Activated CD4-positive, alpha-beta T cell treated with anti-CD3 and anti-CD28 coated beads, Interleukin-2, amount 10 ng/mL, durations not matched to agents 24 days and 14 days (primary cell): ENCODE measurements at regions not wholly inside any gene's neighbourhood (a gene's known extent, or its start where the extent isn't known, plus 50 kb on each side); places are given as distances from the start of the nearest gene placed in this dataset.

Experiments used
- DNase-seq: peaks from one replicate; pipeline ENCODE4 v3.0.0; 2022
- H3K27ac Mint-ChIP-seq: one replicate; pipeline ENCODE4 v1.8.0; 2022; ENCODE audit warnings: mild to moderate bottlenecking, mixed read lengths
- H3K27me3 Mint-ChIP-seq: one replicate; pipeline ENCODE4 v1.8.0; 2022; ENCODE audit warnings: mixed read lengths
- H3K36me3 Mint-ChIP-seq: one replicate; pipeline ENCODE4 v1.8.0; 2022; ENCODE audit warnings: low read depth, mild to moderate bottlenecking, mixed read lengths
- H3K4me1 Mint-ChIP-seq: one replicate; pipeline ENCODE4 v1.8.0; 2021; ENCODE audit warnings: mixed read lengths
- H3K4me3 Mint-ChIP-seq: one replicate; pipeline ENCODE4 v1.8.0; 2022; ENCODE audit warnings: mild to moderate bottlenecking, moderate library complexity, mixed read lengths
- H3K9me3 Mint-ChIP-seq: one replicate; pipeline ENCODE4 v1.8.0; 2021; ENCODE audit warnings: mixed read lengths
- intact Hi-C: fragments of 100-400 bp; cut with micrococcal nuclease; formaldehyde crosslinking; loops from one replicate; pipeline ENCODE4 v1.15.1; 2023

DNA sequence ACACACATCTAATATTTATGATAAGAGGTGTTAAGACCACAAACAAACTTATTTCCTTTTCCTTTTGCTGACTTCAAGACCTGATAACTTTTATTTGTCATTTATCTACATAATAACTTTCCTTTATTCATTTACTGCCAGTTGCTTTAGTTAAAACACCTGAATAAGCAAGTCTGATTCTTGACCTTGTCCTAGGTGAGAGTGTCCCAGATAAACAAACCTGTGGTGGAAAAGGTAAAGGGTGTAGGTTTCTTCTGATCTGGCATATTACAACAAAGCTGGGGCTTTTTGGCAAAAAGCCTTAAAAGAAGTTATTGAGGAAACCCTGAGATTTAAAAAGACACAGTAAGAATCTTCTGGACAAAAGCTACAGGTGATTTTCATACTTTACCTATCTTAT, 191.5 kb downstream of the ZBBX start:
- no peaks in the 10 kb centered on the region for H3K36me3 Mint-ChIP-seq

DNA sequence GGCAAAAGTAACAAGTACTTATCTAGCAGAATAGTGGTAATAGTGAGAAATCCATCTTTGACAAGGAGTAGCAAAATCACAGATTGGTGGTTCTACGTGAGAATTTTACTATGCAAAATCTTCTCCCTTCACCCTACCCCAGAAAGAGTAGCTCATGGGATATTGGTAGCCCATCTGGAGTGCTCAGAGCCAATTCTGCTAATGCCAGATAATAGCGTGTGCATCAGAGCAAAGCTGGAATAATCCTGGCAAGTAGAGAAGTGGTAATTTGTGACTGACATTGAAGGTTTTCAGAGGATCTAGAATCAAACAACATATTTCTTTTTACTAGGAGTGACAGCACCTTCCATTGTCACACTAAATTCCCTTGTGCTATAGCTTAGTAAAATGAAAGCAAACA, 192.9 kb downstream of the ZBBX start:
- Mint-ChIP-seq H3K4me3 (no peak overlapping the region), H3K36me3 (no peaks in the 10 kb centered on the region), H3K27me3 (no peaks in the 10 kb centered on the region), H3K9me3 (no peaks in the 10 kb centered on the region), H3K27ac (no peak overlapping the region), H3K4me1 (no peaks in the 10 kb centered on the region)
- DNase-seq, result no peak
- intact Hi-C loops, result no loop called here

More for the DNA sequence above, 191.5 kb downstream of the ZBBX start:
- no peaks in the 10 kb centered on the region for H3K27me3 Mint-ChIP-seq
- peaks cover 4% of the 10 kb centered on the region for H3K9me3 Mint-ChIP-seq
- intact Hi-C loops, result no loop called here
- no peaks in the 10 kb centered on the region for H3K4me1 Mint-ChIP-seq
- no peak overlapping the region for H3K4me3 Mint-ChIP-seq
- DNase-seq, result no peak
- no peak overlapping the region for H3K27ac Mint-ChIP-seq

DNA sequence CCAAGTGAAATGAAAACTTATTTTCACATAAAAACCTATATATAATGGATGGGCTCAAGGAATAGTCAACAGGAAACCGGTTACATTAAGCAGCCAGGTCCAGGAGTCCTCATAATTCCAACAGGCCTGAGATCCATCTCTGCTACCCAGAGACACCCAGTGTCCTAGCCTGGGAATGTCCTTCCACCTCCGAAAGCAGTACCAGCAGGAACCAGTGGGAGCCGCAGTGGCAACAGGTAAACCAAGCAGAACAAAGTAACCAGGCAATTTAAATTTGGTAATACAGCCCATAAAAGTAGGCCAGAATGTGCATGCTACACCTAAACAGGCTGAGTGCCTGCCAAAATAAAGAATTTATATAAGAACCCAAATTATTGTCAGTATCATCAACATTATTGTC, 195.6 kb downstream of the ZBBX start:
- Mint-ChIP-seq H3K9me3 (no peaks in the 10 kb centered on the region), H3K36me3 (no peaks in the 10 kb centered on the region), H3K4me3 (no peak overlapping the region), H3K27ac (no peak overlapping the region), H3K27me3 (no peaks in the 10 kb centered on the region), H3K4me1 (no peaks in the 10 kb centered on the region)
- intact Hi-C loops, result no loop called here
- no peak for DNase-seq

DNA sequence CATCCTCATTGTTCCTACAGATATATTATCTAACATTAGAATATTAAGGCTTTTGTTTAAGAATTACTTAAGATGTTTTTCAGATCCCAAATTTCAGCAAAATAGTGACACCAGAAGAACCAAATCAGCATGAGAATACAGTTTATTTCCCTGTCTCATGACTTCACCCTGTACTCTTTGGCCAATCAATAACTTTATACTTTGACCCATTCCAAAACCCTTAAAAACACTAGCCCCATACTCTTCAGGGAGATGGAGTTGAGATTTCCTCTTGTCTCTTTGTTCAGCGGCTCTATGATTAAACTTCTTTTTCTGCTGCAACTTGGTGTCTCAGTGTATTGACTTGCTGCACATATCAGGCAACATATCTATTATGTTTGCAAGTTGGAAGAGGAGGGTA, 207.7 kb downstream of the ZBBX start:
- no peaks in the 10 kb centered on the region for H3K27me3 Mint-ChIP-seq
- peaks cover 3% of the 10 kb centered on the region for H3K9me3 Mint-ChIP-seq
- no peaks in the 10 kb centered on the region for H3K36me3 Mint-ChIP-seq
- H3K27ac Mint-ChIP-seq, result no peak overlapping the region
- intact Hi-C loops, result no loop called here
- no peak for DNase-seq
- H3K4me3 Mint-ChIP-seq, result no peak overlapping the region
- no peaks in the 10 kb centered on the region for H3K4me1 Mint-ChIP-seq

DNA sequence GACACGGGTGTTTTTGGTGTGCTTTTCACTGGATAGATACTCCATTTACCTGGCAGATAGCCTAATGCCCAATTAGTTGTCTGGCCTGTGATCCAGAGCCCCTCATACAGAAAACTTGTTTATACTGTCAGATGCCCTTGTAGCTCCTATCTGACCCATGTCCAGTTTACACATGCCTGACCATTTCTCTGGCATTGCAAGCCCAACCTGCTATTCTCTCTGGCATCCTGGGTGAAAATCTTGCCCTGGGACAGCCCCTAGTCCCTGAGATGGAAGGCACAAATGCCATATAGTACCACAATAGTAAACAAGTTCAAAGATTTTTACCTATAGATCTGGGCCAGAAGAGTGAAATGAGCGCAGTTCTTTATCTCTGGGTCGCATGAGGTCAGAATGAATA, 212.6 kb downstream of the ZBBX start:
- H3K9me3 Mint-ChIP-seq, result no peaks in the 10 kb centered on the region
- no peaks in the 10 kb centered on the region for H3K27me3 Mint-ChIP-seq
- no peaks in the 10 kb centered on the region for H3K36me3 Mint-ChIP-seq
- no peak for DNase-seq
- intact Hi-C loops, result no loop called here
- H3K4me3 Mint-ChIP-seq, result no peak overlapping the region
- no peak overlapping the region for H3K27ac Mint-ChIP-seq
- H3K4me1 Mint-ChIP-seq, result no peaks in the 10 kb centered on the region

DNA sequence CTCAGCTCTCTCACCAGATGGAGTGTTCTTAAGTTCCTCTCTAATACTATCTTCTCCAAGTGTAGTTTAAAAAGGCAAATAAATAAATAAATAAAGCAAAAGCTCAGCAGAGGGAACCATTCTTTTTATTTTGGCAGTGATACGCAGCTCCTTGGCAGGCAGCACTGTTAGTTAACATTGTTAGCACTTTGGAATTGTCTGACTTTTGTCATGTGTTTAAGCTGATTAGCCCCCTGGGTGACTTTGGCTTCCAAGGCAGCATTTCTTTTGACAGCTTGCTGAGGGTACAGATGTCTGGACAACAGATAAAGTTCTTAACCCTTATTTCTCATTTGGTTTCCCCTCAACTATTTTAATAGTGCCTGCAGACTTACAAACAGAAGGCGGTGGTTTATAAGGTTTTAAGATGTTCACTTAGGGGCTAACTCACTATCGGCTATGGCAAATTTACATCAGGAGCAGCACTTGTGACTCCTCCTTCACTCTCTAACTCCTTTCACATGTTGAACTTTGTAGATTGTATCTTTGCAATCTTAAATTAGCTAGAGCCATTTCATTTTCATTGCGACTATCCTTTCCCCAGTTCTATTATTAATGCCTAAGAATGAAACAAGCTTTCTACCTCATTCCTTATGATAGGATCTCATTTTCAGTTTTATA, 213.4 kb downstream of the ZBBX start:
- Mint-ChIP-seq H3K27me3 (no peaks in the 10 kb centered on the region), H3K4me1 (no peaks in the 10 kb centered on the region), H3K36me3 (no peaks in the 10 kb centered on the region), H3K4me3 (no peak overlapping the region), H3K27ac (no peak overlapping the region), H3K9me3 (no peaks in the 10 kb centered on the region)
- DNase-seq, result no peak
- intact Hi-C loops, result no loop called here

DNA sequence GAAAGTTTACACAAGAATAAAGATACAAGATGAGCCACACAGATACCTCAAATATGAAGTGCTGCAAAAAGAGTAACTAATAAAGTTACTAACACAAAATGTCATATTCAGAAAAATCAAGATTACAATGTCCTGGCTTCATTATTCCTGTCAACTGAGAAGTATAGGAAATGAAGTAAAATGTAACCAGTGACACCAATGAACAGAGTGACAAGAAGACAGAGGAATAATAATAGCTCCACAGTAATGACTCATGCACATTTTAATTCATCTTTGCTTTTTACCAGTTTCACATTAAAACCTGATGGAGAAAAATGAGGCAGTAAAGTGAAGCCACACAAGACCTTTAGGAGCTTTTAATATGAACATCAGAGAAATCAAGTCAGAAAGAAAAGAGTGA, 214.1 kb downstream of the ZBBX start:
- Mint-ChIP-seq H3K27ac (no peak overlapping the region), H3K4me3 (no peak overlapping the region), H3K27me3 (no peaks in the 10 kb centered on the region), H3K9me3 (no peaks in the 10 kb centered on the region), H3K4me1 (no peaks in the 10 kb centered on the region), H3K36me3 (no peaks in the 10 kb centered on the region)
- intact Hi-C loops, result no loop called here
- no peak for DNase-seq

DNA sequence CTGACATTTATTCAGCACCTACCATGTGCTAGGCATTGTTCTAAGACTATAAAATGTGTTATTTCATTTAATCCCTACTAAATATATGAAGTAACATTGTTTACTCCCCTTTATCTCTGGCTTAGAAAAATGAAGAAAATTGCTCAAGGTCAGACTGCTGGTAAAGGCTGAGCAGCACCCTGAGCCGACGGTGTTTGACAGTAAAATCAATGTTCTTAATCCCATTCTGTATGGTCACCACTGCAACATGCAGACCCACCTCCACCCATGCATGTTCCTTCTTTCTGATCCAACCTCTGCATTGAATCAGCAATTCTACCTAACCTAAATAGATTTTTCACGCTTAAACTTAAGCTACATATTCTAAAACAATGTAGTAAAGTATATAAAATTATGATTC, 216.5 kb downstream of the ZBBX start:
- Mint-ChIP-seq H3K36me3 (no peaks in the 10 kb centered on the region), H3K9me3 (no peaks in the 10 kb centered on the region), H3K27ac (no peak overlapping the region), H3K4me3 (no peak overlapping the region), H3K4me1 (no peaks in the 10 kb centered on the region), H3K27me3 (no peaks in the 10 kb centered on the region)
- DNase-seq, result no peak
- intact Hi-C loops, result no loop called here

DNA sequence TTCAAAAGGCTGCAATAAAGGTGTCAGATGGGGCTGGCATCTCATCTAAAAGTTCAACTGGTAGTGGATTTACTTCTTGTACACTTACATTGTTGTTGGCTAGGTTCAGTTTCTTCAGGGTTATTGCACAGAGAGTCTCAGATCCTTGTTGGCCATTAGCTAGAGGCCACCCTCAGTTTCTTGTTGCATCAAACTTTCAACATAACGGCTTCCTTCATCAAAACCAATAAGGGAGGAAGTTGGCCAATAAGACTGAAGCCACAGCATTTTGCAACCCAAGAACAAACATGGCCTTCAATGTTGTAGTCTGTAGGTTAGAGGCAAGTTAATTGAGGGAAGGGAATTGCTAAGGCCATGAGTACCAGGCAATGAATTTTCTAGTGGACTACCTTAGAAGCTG, 218.0 kb downstream of the ZBBX start:
- intact Hi-C loops, result no loop called here
- no peaks in the 10 kb centered on the region for H3K36me3 Mint-ChIP-seq
- DNase-seq, result no peak
- H3K4me1 Mint-ChIP-seq, result no peaks in the 10 kb centered on the region
- H3K4me3 Mint-ChIP-seq, result no peak overlapping the region
- H3K27ac Mint-ChIP-seq, result no peak overlapping the region
- H3K27me3 Mint-ChIP-seq, result no peaks in the 10 kb centered on the region
- peaks cover 4% of the 10 kb centered on the region for H3K9me3 Mint-ChIP-seq

DNA sequence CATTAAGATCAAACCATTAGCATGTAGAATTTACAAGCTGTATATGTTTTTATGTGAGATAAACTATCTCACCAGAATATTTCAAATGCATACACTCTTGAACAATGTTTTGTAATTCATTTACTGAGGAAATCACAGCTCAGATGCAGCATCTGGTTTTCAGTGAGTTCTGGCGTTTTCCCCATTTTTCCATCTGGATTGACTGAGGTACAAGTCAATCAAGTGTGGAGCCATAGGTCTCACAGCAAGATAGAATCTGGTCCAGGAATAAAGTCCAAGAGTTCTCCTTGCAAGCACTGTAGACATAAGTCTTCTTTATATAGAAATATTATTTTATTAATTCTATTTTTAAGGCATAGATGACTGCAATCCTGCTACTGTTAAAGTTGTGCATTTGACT, 219.3 kb downstream of the ZBBX start:
- no peaks in the 10 kb centered on the region for H3K36me3 Mint-ChIP-seq
- DNase-seq, result no peak
- H3K27ac Mint-ChIP-seq, result no peak overlapping the region
- no peaks in the 10 kb centered on the region for H3K4me1 Mint-ChIP-seq
- H3K4me3 Mint-ChIP-seq, result no peak overlapping the region
- H3K27me3 Mint-ChIP-seq, result no peaks in the 10 kb centered on the region
- peaks cover 7% of the 10 kb centered on the region for H3K9me3 Mint-ChIP-seq
- intact Hi-C loops, result no loop called here

DNA sequence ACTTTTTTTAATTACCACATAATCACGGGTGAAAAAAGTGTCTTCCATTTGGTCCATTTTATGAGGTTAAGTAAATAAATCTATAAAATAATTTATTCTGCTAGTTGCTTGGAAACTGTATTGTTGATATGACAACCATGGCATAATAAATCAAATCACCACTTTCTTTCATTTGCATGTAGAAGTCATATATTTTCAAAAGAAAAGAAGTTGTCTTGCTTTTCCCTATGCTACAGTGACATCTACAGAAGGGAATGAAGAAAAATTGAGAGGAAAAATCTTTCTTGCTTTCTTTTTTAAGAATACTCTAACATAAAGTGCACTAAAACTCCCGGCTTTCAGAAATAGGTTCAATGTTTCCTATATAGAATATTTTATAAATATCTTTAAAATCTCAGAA, 228.5 kb downstream of the ZBBX start:
- H3K4me1 Mint-ChIP-seq, result no peaks in the 10 kb centered on the region
- H3K27me3 Mint-ChIP-seq, result no peaks in the 10 kb centered on the region
- intact Hi-C loops, result no loop called here
- DNase-seq, result no peak
- no peak overlapping the region for H3K27ac Mint-ChIP-seq
- no peaks in the 10 kb centered on the region for H3K36me3 Mint-ChIP-seq
- no peak overlapping the region for H3K4me3 Mint-ChIP-seq
- no peaks in the 10 kb centered on the region for H3K9me3 Mint-ChIP-seq

DNA sequence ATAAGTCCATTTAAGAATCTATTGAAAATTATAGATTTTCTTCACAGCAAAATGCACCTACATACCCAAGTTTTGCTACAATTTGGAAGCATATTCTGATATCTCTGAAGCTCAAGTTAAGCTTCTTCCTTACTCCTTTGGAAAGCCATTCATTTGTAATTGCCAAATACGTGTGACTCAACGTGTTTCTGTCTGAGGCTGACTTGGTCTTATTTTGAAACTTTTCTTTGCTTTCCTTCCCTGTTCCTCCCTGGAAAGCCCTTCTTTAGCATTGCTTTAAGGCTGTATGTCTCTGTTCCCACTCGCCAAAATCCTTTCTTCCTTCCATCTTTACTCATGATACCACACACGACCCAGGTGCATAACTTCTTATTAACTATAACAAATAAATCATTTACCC, 232.0 kb downstream of the ZBBX start:
- H3K4me1 Mint-ChIP-seq, result no peaks in the 10 kb centered on the region
- H3K27ac Mint-ChIP-seq, result no peak overlapping the region
- no peaks in the 10 kb centered on the region for H3K9me3 Mint-ChIP-seq
- H3K36me3 Mint-ChIP-seq, result no peaks in the 10 kb centered on the region
- intact Hi-C loops, result no loop called here
- H3K27me3 Mint-ChIP-seq, result no peaks in the 10 kb centered on the region
- H3K4me3 Mint-ChIP-seq, result no peak overlapping the region
- DNase-seq, result no peak

DNA sequence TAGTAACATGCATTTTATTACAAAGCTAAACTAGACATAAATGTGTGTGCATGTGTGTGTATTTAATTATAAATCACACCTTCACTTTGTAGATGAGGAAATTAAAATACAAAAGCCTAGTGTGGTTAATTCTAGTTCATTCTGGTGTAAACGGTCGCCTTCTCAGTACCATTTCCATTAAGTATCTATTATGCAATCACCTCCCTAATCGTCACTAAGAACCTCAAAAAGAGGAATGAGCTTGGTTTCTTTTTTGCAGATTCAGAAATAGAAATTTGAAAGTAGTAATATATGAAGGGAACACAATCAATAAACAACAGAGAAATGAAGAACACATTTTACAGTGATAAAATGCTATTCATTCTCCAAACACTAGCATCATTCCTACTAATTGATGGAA, 233.2 kb downstream of the ZBBX start:
- Mint-ChIP-seq H3K36me3 (no peaks in the 10 kb centered on the region), H3K9me3 (no peaks in the 10 kb centered on the region)
- intact Hi-C loops, result no loop called here

DNA sequence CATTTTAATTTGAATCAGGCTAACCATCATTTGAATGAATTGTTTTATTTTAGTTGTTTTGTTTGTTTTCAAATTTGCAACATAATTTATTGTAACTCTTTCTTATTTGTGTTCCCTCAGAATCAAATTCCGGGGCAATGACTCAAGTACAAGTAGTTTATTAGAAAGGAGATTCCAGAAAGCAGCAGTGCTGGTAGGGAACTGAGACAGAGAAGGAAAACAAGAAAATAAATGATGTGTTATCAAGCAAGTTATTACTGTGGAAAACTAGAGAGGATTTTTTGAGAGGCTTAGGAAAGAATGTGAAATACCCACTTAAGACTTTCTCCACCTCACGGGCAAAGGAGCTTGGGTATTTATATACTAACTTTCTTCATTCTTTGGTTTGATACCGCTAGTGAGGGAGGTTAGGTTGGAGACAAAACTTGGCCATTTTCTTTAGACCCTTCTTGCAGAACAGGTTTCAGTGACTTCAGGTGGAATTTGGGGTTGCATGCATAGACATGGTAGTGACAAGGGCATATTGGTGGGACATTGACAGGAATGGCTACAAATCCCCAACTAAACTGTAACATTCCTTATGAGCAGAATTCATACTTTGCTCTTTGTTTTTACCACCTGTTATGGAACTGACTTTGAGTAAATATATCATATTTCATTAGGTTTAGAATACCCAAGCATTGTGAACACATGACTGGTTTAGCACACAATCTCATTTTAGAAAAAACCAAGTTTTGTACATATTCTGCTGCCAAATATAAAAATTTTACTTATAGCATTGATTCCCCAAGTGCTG, 254.3 kb downstream of the ZBBX start:
- no peak overlapping the region for H3K27ac Mint-ChIP-seq
- no peaks in the 10 kb centered on the region for H3K36me3 Mint-ChIP-seq
- DNase-seq, result no peak
- peaks cover 3% of the 10 kb centered on the region for H3K9me3 Mint-ChIP-seq
- H3K27me3 Mint-ChIP-seq, result no peaks in the 10 kb centered on the region
- no peaks in the 10 kb centered on the region for H3K4me1 Mint-ChIP-seq
- no peak overlapping the region for H3K4me3 Mint-ChIP-seq
- intact Hi-C loops, result no loop called here

More for the DNA sequence above, 233.2 kb downstream of the ZBBX start:
- H3K4me1 Mint-ChIP-seq, result no peaks in the 10 kb centered on the region
- DNase-seq, result no peak
- H3K27me3 Mint-ChIP-seq, result no peaks in the 10 kb centered on the region
- no peak overlapping the region for H3K27ac Mint-ChIP-seq
- no peak overlapping the region for H3K4me3 Mint-ChIP-seq

DNA sequence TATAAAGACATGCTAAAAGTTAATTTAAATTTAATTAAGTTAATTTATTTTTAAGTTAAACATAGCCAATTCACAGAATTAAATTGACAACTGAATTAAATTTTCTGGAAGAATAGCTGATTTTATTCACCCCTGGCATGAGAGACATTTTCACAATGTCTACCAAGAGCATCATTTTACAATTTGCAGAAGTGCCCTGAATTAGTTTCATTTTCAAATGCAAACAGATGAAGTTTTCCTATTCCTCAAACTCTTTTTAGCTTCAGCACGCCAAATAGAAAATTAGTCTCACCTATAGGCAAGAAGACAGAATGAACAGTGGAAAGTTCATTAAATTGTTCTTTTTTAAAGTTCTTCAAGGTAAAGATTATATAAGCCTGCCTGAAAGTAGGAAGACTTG, 259.3 kb downstream of the ZBBX start:
- intact Hi-C loops, result no loop called here
- Mint-ChIP-seq H3K27ac (no peak overlapping the region), H3K9me3 (peaks cover 3% of the 10 kb centered on the region), H3K4me1 (no peaks in the 10 kb centered on the region), H3K27me3 (no peaks in the 10 kb centered on the region), H3K4me3 (no peak overlapping the region), H3K36me3 (no peaks in the 10 kb centered on the region)
- DNase-seq, result no peak
